ENCODE measurements at regions not wholly inside any gene's neighbourhood (a gene's known extent, or its start where the extent isn't known, plus 50 kb on each side); places are given as distances from the start of the nearest gene placed in this dataset.

GRCh38 chr1:10935246-10935645, 77.2 kb upstream of the TARDBP start:
- Histone ChIP-seq H3K36me3 (ENCODE audit: control insufficient read depth in 2 of 2, insufficient read depth in 2 of 2, low read length in 1 of 2) (no peaks in the 10 kb centered on the region), H4K20me1 (ENCODE audit: control insufficient read depth, insufficient read depth) (no peaks in the 10 kb centered on the region), H3K79me2 (ENCODE audit: control insufficient read depth, insufficient read depth, low read length) (no peaks in the 10 kb centered on the region), H2AFZ (ENCODE audit: control insufficient read depth, low read depth, low read length) (no peak overlapping the region), H3K9me3 (replicated peaks; ENCODE audit: control insufficient read depth, insufficient read depth, low read length) (peaks cover 2% of the 10 kb centered on the region; the same call in 1 of the 3 replicates), H3K4me3 (no peak overlapping the region), H3K9ac (ENCODE audit: control insufficient read depth, insufficient read depth, low read length) (no peak overlapping the region), H3K27ac (ENCODE audit: control insufficient read depth, insufficient read depth) (no peak overlapping the region), H3K27me3 (replicated peaks in 1 of 2; ENCODE audit: control insufficient read depth in 2 of 2, insufficient read depth in 2 of 2, low read length in 1 of 2) (peaks cover 4 to 5% of the 10 kb centered on the region in 2 experiments; a peak in 3 of 4 replicates), H3K4me2 (ENCODE audit: control insufficient read depth, insufficient read depth) (no peak overlapping the region), H3K4me1 (ENCODE audit: control insufficient read depth, insufficient read depth, low read length) (peaks cover 11% of the 10 kb centered on the region)
- DNase-seq (ENCODE audit: low read depth, low spot score) = no peak
- BruUV-seq (replicated peaks) = no TSS peak
- ChIA-PET POLR2A (no interaction called here), RAD21 (ENCODE audit: unreplicated experiment) (no interaction called here), CTCF (no interaction called here), SMC1A (ENCODE audit: uncharacterized antibody, unreplicated experiment) (no interaction called here)
- WGBS (ENCODE audit: insufficient coverage, insufficient replicate concordance, low lambda C conversion rate, missing lambda C conversion rate) = 52% methylated on average over 8 of the region's 8 CpGs
- no peak for ATAC-seq
- FAIRE-seq = no peak
- in situ Hi-C loops (cut with MboI) = no loop called here
- no peak for TF ChIP-seq EED (IDR thresholded peaks at IDR 0.05; ENCODE audit: low read depth)
- TF ChIP-seq EP300 (IDR thresholded peaks at IDR 0.05; ENCODE audit: borderline replicate concordance in 1 of 2, control insufficient read depth in 1 of 2, low read depth in 2 of 2, low read length in 2 of 2) = no peak
- TF ChIP-seq USF1 (IDR thresholded peaks at IDR 0.05; ENCODE audit: borderline replicate concordance, extremely low read length, insufficient read depth, low read depth, low read length) = no peak
- TF ChIP-seq ZNF622 (IDR thresholded peaks at IDR 0.05) = no peak
- TF ChIP-seq ZNF207 (IDR thresholded peaks at IDR 0.05; ENCODE audit: borderline replicate concordance) = no peak
- TF ChIP-seq, protein P1, sequence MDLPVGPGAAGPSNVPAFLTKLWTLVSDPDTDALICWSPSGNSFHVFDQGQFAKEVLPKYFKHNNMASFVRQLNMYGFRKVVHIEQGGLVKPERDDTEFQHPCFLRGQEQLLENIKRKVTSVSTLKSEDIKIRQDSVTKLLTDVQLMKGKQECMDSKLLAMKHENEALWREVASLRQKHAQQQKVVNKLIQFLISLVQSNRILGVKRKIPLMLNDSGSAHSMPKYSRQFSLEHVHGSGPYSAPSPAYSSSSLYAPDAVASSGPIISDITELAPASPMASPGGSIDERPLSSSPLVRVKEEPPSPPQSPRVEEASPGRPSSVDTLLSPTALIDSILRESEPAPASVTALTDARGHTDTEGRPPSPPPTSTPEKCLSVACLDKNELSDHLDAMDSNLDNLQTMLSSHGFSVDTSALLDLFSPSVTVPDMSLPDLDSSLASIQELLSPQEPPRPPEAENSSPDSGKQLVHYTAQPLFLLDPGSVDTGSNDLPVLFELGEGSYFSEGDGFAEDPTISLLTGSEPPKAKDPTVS (IDR thresholded peaks at IDR 0.05; ENCODE audit: low read depth, low read length) = no peak
- no peak for TF ChIP-seq SRF (IDR thresholded peaks at IDR 0.05; ENCODE audit: low read depth in 2 of 2, low read length in 2 of 2)
- TF ChIP-seq RCOR1 (conservative IDR thresholded peaks at IDR 0.05; ENCODE audit: low read depth, low read length) = no peak
- TF ChIP-seq KDM1A (IDR thresholded peaks at IDR 0.05; ENCODE audit: borderline replicate concordance) = no peak
- no peak for TF ChIP-seq MLLT1 (IDR thresholded peaks at IDR 0.05)
- TF ChIP-seq PML (IDR thresholded peaks at IDR 0.05; ENCODE audit: low read length) = no peak
- no peak for TF ChIP-seq BMI1 (IDR thresholded peaks at IDR 0.05; ENCODE audit: borderline replicate concordance)
- no peak for TF ChIP-seq FOS (IDR thresholded peaks at IDR 0.05; ENCODE audit: borderline replicate concordance, extremely low read depth, insufficient read length)
- no peak for TF ChIP-seq PKNOX1 (IDR thresholded peaks at IDR 0.05)
- TF ChIP-seq TAF1 (IDR thresholded peaks at IDR 0.05; ENCODE audit: borderline replicate concordance, low read depth, low read length) = no peak
- intact Hi-C loops (cut with micrococcal nuclease; ENCODE audit: unreplicated experiment) = no loop called here

Measured in GM12878 (cell line).